ENCODE measurements at regions not wholly inside any gene's neighbourhood (a gene's known extent, or its start where the extent isn't known, plus 50 kb on each side); places are given as distances from the start of the nearest gene placed in this dataset.

GRCh38 chr16:79408355-79408754, 192.2 kb downstream of the MAF start:
- H3K27ac ChIP-seq (ENCODE audit: low read depth, low read length) = no peak overlapping the region
- no peak overlapping the region for H3K4me3 ChIP-seq (ENCODE audit: low read depth, low read length)
- H3K9ac ChIP-seq (ENCODE audit: low read depth, low read length) = no peak overlapping the region
- no peaks in the 10 kb centered on the region for H3K9me3 ChIP-seq (ENCODE audit: control insufficient read depth, insufficient read depth, low read length)
- H3K4me1 ChIP-seq (ENCODE audit: control insufficient read depth, insufficient read depth, low read length) = peaks cover 27% of the 10 kb centered on the region
- H3K27me3 ChIP-seq (ENCODE audit: control insufficient read depth, insufficient read depth, low read length) = no peaks in the 10 kb centered on the region; the same call in 1 of the 2 replicates
- no peaks in the 10 kb centered on the region for H3K36me3 ChIP-seq (ENCODE audit: control insufficient read depth, insufficient read depth, low read length)

- Histone ChIP-seq H3K4me1 (ENCODE audit: control insufficient read depth, insufficient read depth, low read length) (peaks cover 23% of the 10 kb centered on the region), H3K27ac (ENCODE audit: low read depth, low read length) (no peak overlapping the region), H3K9me3 (ENCODE audit: control insufficient read depth, insufficient read depth, low read length) (no peaks in the 10 kb centered on the region), H3K9ac (ENCODE audit: low read depth, low read length) (no peak overlapping the region), H3K4me3 (ENCODE audit: low read depth, low read length) (no peak overlapping the region), H3K36me3 (ENCODE audit: control insufficient read depth, insufficient read depth, low read length) (no peaks in the 10 kb centered on the region), H3K27me3 (ENCODE audit: control insufficient read depth, insufficient read depth, low read length) (no peaks in the 10 kb centered on the region; the same call in 1 of the 2 replicates)
These were observed 192.9 kb downstream of the MAF start for GRCh38 chr16:79407461-79408135.

DNA sequence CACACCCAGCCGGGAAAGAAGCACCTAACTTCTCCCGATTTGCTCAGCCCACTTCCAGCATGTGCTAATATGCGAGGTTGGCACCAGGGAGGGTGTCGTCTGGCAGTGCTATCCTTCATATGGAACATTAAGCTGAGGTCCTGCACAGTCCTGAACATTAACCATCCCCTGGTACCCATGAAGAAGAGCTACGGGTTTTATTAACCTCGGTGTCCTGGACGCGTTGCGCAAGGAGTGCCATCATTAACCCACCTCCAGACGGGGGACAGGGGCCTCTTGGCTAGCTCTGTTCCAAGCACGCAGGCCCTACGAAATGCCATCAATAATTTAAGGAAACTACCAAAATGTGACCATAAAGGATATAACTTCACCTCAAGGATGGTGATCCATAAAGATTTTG, 193.5 kb downstream of the MAF start:
- peaks cover 17% of the 10 kb centered on the region for H3K4me1 ChIP-seq (ENCODE audit: control insufficient read depth, insufficient read depth, low read length)
- no peak overlapping the region for H3K4me3 ChIP-seq (ENCODE audit: low read depth, low read length)
- no peak overlapping the region for H3K9ac ChIP-seq (ENCODE audit: low read depth, low read length)
- no peaks in the 10 kb centered on the region; the same call in 1 of the 2 replicates for H3K27me3 ChIP-seq (ENCODE audit: control insufficient read depth, insufficient read depth, low read length)
- no peak overlapping the region for H3K27ac ChIP-seq (ENCODE audit: low read depth, low read length)
- no peaks in the 10 kb centered on the region for H3K9me3 ChIP-seq (ENCODE audit: control insufficient read depth, insufficient read depth, low read length)
- H3K36me3 ChIP-seq (ENCODE audit: control insufficient read depth, insufficient read depth, low read length) = no peaks in the 10 kb centered on the region

DNA sequence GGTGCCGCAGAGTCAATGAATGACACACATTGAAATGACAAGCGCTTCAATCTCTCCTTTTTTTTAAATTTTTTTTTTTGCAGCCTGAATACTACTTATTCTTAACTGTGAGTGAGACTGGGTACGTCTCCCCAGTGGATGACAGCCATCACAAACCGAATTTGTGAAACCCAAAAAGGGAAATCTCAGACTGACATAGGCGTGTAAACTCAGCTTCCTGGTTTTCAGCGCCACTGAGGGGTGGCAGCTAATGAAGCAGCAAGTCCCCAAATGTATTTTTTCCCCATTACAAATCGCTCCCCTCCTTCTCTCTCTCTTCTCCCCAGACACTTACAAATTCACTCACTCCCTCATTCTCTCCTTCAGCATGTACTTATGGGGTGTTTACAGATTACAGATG, 196.0 kb downstream of the MAF start:
- Histone ChIP-seq H3K4me3 (ENCODE audit: low read depth, low read length) (no peak overlapping the region), H3K27ac (ENCODE audit: low read depth, low read length) (no peak overlapping the region), H3K4me1 (ENCODE audit: control insufficient read depth, insufficient read depth, low read length) (peaks cover 6% of the 10 kb centered on the region; the same call in 1 of the 2 replicates), H3K9ac (ENCODE audit: low read depth, low read length) (no peak overlapping the region), H3K9me3 (ENCODE audit: control insufficient read depth, insufficient read depth, low read length) (no peaks in the 10 kb centered on the region), H3K27me3 (ENCODE audit: control insufficient read depth, insufficient read depth, low read length) (no peaks in the 10 kb centered on the region; the same call in 1 of the 2 replicates), H3K36me3 (ENCODE audit: control insufficient read depth, insufficient read depth, low read length) (no peaks in the 10 kb centered on the region)

GRCh38 chr16:79403534-79403933, 197.0 kb downstream of the MAF start:
- H3K27ac ChIP-seq (ENCODE audit: low read depth, low read length) = no peak overlapping the region
- no peaks in the 10 kb centered on the region; the same call in 1 of the 2 replicates for H3K27me3 ChIP-seq (ENCODE audit: control insufficient read depth, insufficient read depth, low read length)
- H3K4me3 ChIP-seq (ENCODE audit: low read depth, low read length) = no peak overlapping the region

DNA sequence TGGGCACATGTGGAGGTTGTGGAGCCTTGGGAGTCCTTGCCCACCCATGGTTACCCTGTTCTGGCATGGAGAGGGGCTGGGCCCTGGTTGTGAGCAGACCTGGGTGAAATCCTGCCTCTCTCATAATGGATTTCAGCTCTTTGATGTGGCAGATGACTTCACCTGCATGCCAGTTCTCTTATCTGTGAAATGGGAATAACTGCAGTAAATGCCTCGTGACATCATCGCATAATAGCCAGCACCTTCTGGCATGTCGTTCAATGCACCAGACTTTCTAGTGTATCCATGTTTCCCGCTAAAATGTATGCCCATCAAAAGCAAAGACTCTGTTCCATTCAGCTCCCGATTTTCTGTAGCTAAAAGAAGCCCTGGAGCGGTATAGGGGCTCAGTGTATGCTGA, 197.6 kb downstream of the MAF start:
- Histone ChIP-seq H3K27ac (ENCODE audit: low read depth, low read length) (no peak overlapping the region), H3K4me3 (ENCODE audit: low read depth, low read length) (no peak overlapping the region), H3K4me1 (ENCODE audit: control insufficient read depth, insufficient read depth, low read length) (peaks cover 5% of the 10 kb centered on the region; the same call in 1 of the 2 replicates), H3K36me3 (ENCODE audit: control insufficient read depth, insufficient read depth, low read length) (no peaks in the 10 kb centered on the region), H3K9me3 (ENCODE audit: control insufficient read depth, insufficient read depth, low read length) (no peaks in the 10 kb centered on the region), H3K9ac (ENCODE audit: low read depth, low read length) (no peak overlapping the region), H3K27me3 (ENCODE audit: control insufficient read depth, insufficient read depth, low read length) (no peaks in the 10 kb centered on the region; the same call in 1 of the 2 replicates)

More at GRCh38 chr16:79403534-79403933, 197.0 kb downstream of the MAF start:
- H3K4me1 ChIP-seq (ENCODE audit: control insufficient read depth, insufficient read depth, low read length) = peaks cover 6% of the 10 kb centered on the region; the same call in 1 of the 2 replicates
- no peaks in the 10 kb centered on the region for H3K9me3 ChIP-seq (ENCODE audit: control insufficient read depth, insufficient read depth, low read length)
- no peak overlapping the region for H3K9ac ChIP-seq (ENCODE audit: low read depth, low read length)
- H3K36me3 ChIP-seq (ENCODE audit: control insufficient read depth, insufficient read depth, low read length) = no peaks in the 10 kb centered on the region

DNA sequence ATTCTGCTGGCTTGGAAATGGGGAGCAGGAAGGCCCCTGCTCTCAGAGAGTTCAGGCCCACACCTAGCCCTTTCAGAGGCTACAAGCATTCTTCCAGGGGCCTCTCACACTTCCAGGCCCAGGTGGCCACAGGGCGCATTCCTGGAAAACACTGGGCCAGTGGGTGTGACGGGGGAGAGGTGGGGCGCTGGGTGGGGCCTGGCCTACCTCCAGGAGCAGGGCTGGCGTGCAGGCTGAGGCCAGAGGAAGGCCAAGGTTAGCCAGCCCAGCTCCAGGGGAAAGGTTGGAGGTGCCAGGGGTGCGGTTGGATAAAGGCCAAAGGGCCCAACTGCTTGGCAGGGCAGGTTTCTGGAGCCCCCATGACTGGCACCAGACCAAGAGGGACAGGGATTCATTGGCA, 198.2 kb downstream of the MAF start:
- Histone ChIP-seq H3K9ac (ENCODE audit: low read depth, low read length) (no peak overlapping the region), H3K4me3 (ENCODE audit: low read depth, low read length) (no peak overlapping the region), H3K9me3 (ENCODE audit: control insufficient read depth, insufficient read depth, low read length) (no peaks in the 10 kb centered on the region), H3K27ac (ENCODE audit: low read depth, low read length) (no peak overlapping the region), H3K36me3 (ENCODE audit: control insufficient read depth, insufficient read depth, low read length) (no peaks in the 10 kb centered on the region), H3K4me1 (ENCODE audit: control insufficient read depth, insufficient read depth, low read length) (no peaks in the 10 kb centered on the region), H3K27me3 (ENCODE audit: control insufficient read depth, insufficient read depth, low read length) (no peaks in the 10 kb centered on the region; the same call in 1 of the 2 replicates)

DNA sequence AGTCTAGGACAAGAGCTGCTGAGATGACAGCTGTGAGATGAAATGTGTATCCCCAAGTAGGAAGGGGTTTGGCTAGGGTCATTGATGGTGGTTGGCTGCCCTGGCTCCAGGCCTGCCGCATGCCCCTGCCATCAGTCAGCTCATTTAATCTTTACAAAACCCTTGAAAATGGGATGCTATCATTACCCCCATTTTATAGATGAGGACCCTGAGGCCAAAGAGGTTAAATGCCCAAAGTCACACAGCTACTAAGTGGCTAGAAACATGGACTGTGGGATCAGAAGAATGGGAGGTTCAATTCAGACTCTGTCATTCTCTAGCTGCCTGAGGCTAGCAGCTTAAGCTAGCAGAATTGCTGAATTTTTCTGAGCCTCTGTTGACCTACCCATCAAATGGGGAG, 198.8 kb downstream of the MAF start:
- Histone ChIP-seq H3K9ac (ENCODE audit: low read depth, low read length) (no peak overlapping the region), H3K36me3 (ENCODE audit: control insufficient read depth, insufficient read depth, low read length) (no peaks in the 10 kb centered on the region), H3K27ac (ENCODE audit: low read depth, low read length) (no peak overlapping the region), H3K4me3 (ENCODE audit: low read depth, low read length) (no peak overlapping the region), H3K9me3 (ENCODE audit: control insufficient read depth, insufficient read depth, low read length) (no peaks in the 10 kb centered on the region), H3K27me3 (ENCODE audit: control insufficient read depth, insufficient read depth, low read length) (no peaks in the 10 kb centered on the region; the same call in 1 of the 2 replicates), H3K4me1 (ENCODE audit: control insufficient read depth, insufficient read depth, low read length) (no peaks in the 10 kb centered on the region)

- Histone ChIP-seq H3K4me3 (ENCODE audit: low read depth, low read length) (no peak overlapping the region), H3K9me3 (ENCODE audit: control insufficient read depth, insufficient read depth, low read length) (no peaks in the 10 kb centered on the region), H3K36me3 (ENCODE audit: control insufficient read depth, insufficient read depth, low read length) (no peaks in the 10 kb centered on the region), H3K9ac (ENCODE audit: low read depth, low read length) (no peak overlapping the region), H3K4me1 (ENCODE audit: control insufficient read depth, insufficient read depth, low read length) (no peaks in the 10 kb centered on the region), H3K27me3 (ENCODE audit: control insufficient read depth, insufficient read depth, low read length) (no peaks in the 10 kb centered on the region; the same call in 1 of the 2 replicates), H3K27ac (ENCODE audit: low read depth, low read length) (no peak overlapping the region)
These were observed 199.4 kb downstream of the MAF start for GRCh38 chr16:79401157-79401556.

- no peaks in the 10 kb centered on the region for H3K9me3 ChIP-seq (ENCODE audit: control insufficient read depth, insufficient read depth, low read length)
- no peaks in the 10 kb centered on the region; the same call in 1 of the 2 replicates for H3K27me3 ChIP-seq (ENCODE audit: control insufficient read depth, insufficient read depth, low read length)
- no peaks in the 10 kb centered on the region for H3K36me3 ChIP-seq (ENCODE audit: control insufficient read depth, insufficient read depth, low read length)
- H3K27ac ChIP-seq (ENCODE audit: low read depth, low read length) = no peak overlapping the region
- no peak overlapping the region for H3K4me3 ChIP-seq (ENCODE audit: low read depth, low read length)
- H3K4me1 ChIP-seq (ENCODE audit: control insufficient read depth, insufficient read depth, low read length) = no peaks in the 10 kb centered on the region
- H3K9ac ChIP-seq (ENCODE audit: low read depth, low read length) = no peak overlapping the region
These were observed 199.9 kb downstream of the MAF start for GRCh38 chr16:79400462-79401149.

GRCh38 chr16:79395591-79395990, 204.9 kb downstream of the MAF start:
- Histone ChIP-seq H3K9ac (ENCODE audit: low read depth, low read length) (no peak overlapping the region), H3K4me3 (ENCODE audit: low read depth, low read length) (no peak overlapping the region), H3K27ac (ENCODE audit: low read depth, low read length) (no peak overlapping the region), H3K36me3 (ENCODE audit: control insufficient read depth, insufficient read depth, low read length) (no peaks in the 10 kb centered on the region), H3K27me3 (ENCODE audit: control insufficient read depth, insufficient read depth, low read length) (no peaks in the 10 kb centered on the region), H3K9me3 (ENCODE audit: control insufficient read depth, insufficient read depth, low read length) (no peaks in the 10 kb centered on the region), H3K4me1 (ENCODE audit: control insufficient read depth, insufficient read depth, low read length) (no peaks in the 10 kb centered on the region)
